GM19438 (cell line): ENCODE measurements at regions not wholly inside any gene's neighbourhood (a gene's known extent, or its start where the extent isn't known, plus 50 kb on each side); places are given as distances from the start of the nearest gene placed in this dataset.
"Not testable (repeated sequence)": the region's sequence is repeated elsewhere in the genome, so short reads cannot be mapped to it uniquely, and the experiment has no call there.

Source experiments
- ATAC-seq: cut with Tn5 transposase; IDR thresholded peaks from one replicate; pipeline ENCODE4 v1.9.1; 2021; ENCODE audit warnings: low read depth; ENCODE audit not compliant: unreplicated experiment

- ATAC-seq: no peak
Observed at GRCh38 chr7:69508736-69509135, 89.5 kb upstream of the AUTS2 start.

- no peak for ATAC-seq
Observed at GRCh38 chr7:69510114-69510513, 88.2 kb upstream of the AUTS2 start.

- ATAC-seq: no peak
Observed at GRCh38 chr7:69515495-69516212, 82.6 kb upstream of the AUTS2 start.

- no peak for ATAC-seq
Observed at GRCh38 chr7:69516238-69516820, 81.9 kb upstream of the AUTS2 start.

GRCh38 chr7:69517985-69518704 lies 80.1 kb upstream of the AUTS2 start:
- no peak for ATAC-seq

GRCh38 chr7:69518705-69519077 lies 79.6 kb upstream of the AUTS2 start:
- ATAC-seq: no peak

- ATAC-seq: no peak
Observed at GRCh38 chr7:69526570-69526969, 71.7 kb upstream of the AUTS2 start.

- no peak for ATAC-seq
Observed at GRCh38 chr7:69527706-69528105, 70.6 kb upstream of the AUTS2 start.

GRCh38 chr7:69531050-69531449 lies 67.2 kb upstream of the AUTS2 start:
- no peak for ATAC-seq

- no peak for ATAC-seq
Observed at GRCh38 chr7:69534461-69535041, 63.7 kb upstream of the AUTS2 start.

GRCh38 chr7:69537691-69538090 lies 60.6 kb upstream of the AUTS2 start:
- no peak for ATAC-seq

GRCh38 chr7:69539531-69539930 lies 58.7 kb upstream of the AUTS2 start:
- ATAC-seq: no peak

- no peak for ATAC-seq
Observed at GRCh38 chr7:69540287-69540686, 58.0 kb upstream of the AUTS2 start.

GRCh38 chr7:69541779-69542432 lies 56.4 kb upstream of the AUTS2 start:
- ATAC-seq: not testable (repeated sequence)

GRCh38 chr7:69545175-69545574 lies 53.1 kb upstream of the AUTS2 start:
- ATAC-seq: no peak
